ENCODE measurements at regions not wholly inside any gene's neighbourhood (a gene's known extent, or its start where the extent isn't known, plus 50 kb on each side); places are given as distances from the start of the nearest gene placed in this dataset.

DNA sequence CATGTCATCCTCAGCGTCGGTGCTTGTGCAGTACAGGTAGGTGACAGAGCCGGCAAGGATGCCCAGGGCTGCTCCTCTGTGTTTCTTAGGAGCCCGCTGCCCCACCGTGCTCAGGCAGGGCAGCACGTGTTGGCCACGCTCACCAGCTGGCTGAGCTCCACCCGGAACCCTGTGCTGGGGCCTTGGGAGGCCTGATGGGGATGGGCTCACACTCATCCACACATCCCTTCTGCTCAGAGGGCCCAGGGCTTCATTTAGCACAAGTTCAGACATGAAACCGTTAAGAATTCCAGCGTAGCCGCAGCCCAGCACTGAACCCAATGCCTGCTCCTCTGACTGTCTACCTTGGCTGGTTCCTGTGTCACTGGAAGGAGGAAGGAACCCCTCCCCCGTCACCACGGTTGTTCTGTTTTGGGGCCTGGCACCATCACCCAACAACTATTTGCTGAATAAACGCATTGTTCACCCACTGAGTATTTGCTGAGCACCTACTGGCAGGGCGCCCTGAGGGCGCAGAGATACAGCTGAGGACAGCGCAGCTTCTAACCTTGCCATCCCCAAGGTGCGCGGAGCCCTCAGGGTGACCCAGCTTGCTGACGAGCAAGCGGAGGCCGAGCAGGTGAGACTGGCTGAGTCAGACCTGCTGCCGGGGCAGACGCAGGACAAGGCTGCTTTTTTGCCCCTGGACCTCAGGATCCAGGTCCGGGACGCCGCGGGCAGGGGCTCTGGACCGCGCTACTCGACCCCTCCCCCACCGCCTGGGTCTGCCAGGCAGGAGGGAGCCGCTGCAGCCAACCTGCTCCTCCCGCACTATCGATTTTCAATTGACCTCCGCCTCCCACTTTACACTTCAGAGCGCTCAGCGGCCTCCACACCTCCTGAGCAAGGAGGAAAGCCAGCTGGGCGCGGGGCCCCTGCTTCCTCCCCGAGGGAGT, 50.6 kb upstream of the RET start:
- no peaks in the 10 kb centered on the region for H3K27me3 ChIP-seq (replicated peaks; ENCODE audit: control insufficient read depth, insufficient read depth, low read length, poor library complexity, severe bottlenecking)
- no peak overlapping the region for H3K4me3 ChIP-seq (ENCODE audit: insufficient read depth, low read depth, low read length, poor library complexity, severe bottlenecking)
- H3K36me3 ChIP-seq (ENCODE audit: control insufficient read depth, insufficient read depth, low read length) = no peaks in the 10 kb centered on the region
- no peaks in the 10 kb centered on the region for H3K4me1 ChIP-seq (ENCODE audit: control insufficient read depth, insufficient read depth, low read length, poor library complexity, severe bottlenecking)
- no peak for DNase-seq
- no peaks in the 10 kb centered on the region for H3K9me3 ChIP-seq (ENCODE audit: control insufficient read depth, low read length)
- no peak overlapping the region for H3K27ac ChIP-seq (ENCODE audit: insufficient read depth, low read length, poor library complexity, severe bottlenecking)

Measured in effector memory CD4-positive, alpha-beta T cell (primary cell).